NT2/D1 (cell line): ENCODE measurements at regions not wholly inside any gene's neighbourhood (a gene's known extent, or its start where the extent isn't known, plus 50 kb on each side); places are given as distances from the start of the nearest gene placed in this dataset.

ENCODE experiments used
- SUZ12 ChIP-seq: IDR thresholded peaks from 2 replicates; pipeline ENCODE4 v1.6.1; 2011; ENCODE audit not compliant: insufficient read length, insufficient read depth; ENCODE audit errors: extremely low read depth
- YY1 ChIP-seq: IDR thresholded peaks from 2 replicates; pipeline ENCODE4 v1.6.1; 2011; ENCODE audit not compliant: insufficient read length, insufficient read depth

GRCh38 chr3:177852001-177852807 is 654.9 kb upstream of the TBL1XR1 start:
- no peak for TF ChIP-seq SUZ12
- TF ChIP-seq YY1 = no peak
